ENCODE measurements at regions not wholly inside any gene's neighbourhood (a gene's known extent, or its start where the extent isn't known, plus 50 kb on each side); places are given as distances from the start of the nearest gene placed in this dataset.

GRCh38 chr2:116769514-116769913, 1045.0 kb upstream of the DDX18 start:
- Histone ChIP-seq H3K9me3 (ENCODE audit: control insufficient read depth, insufficient read depth, low read depth, low read length) (no peaks in the 10 kb centered on the region), H3K79me2 (ENCODE audit: control insufficient read depth, insufficient read depth, low read length) (no peaks in the 10 kb centered on the region), H3K4me2 (ENCODE audit: extremely low read depth, insufficient read depth, low read length) (no peak overlapping the region), H2AFZ (ENCODE audit: low read length) (no peak overlapping the region), H3K9ac (ENCODE audit: insufficient read depth, low read length) (no peak overlapping the region), H4K20me1 (ENCODE audit: control insufficient read depth, extremely low read depth, insufficient read depth, low read length) (no peaks in the 10 kb centered on the region), H3K36me3 (ENCODE audit: control insufficient read depth, insufficient read depth, low read length) (no peaks in the 10 kb centered on the region), H3K27ac (ENCODE audit: insufficient read depth, low read length) (no peak overlapping the region), H3K4me1 (ENCODE audit: control insufficient read depth, extremely low read depth, insufficient read depth, low read length) (no peaks in the 10 kb centered on the region), H3K4me3 (replicated peaks in 1 of 4; ENCODE audit: control extremely low read depth in 1 of 4, insufficient read depth in 1 of 4, low read depth in 3 of 4, low read length in 4 of 4) (no peak overlapping the region), H3K27me3 (ENCODE audit: control insufficient read depth, insufficient read depth, low read length) (no peaks in the 10 kb centered on the region)
- TF ChIP-seq EZH2 (IDR thresholded peaks at IDR 0.05; ENCODE audit: low read length, missing control alignments), result no peak
- TF ChIP-seq, protein P1, sequence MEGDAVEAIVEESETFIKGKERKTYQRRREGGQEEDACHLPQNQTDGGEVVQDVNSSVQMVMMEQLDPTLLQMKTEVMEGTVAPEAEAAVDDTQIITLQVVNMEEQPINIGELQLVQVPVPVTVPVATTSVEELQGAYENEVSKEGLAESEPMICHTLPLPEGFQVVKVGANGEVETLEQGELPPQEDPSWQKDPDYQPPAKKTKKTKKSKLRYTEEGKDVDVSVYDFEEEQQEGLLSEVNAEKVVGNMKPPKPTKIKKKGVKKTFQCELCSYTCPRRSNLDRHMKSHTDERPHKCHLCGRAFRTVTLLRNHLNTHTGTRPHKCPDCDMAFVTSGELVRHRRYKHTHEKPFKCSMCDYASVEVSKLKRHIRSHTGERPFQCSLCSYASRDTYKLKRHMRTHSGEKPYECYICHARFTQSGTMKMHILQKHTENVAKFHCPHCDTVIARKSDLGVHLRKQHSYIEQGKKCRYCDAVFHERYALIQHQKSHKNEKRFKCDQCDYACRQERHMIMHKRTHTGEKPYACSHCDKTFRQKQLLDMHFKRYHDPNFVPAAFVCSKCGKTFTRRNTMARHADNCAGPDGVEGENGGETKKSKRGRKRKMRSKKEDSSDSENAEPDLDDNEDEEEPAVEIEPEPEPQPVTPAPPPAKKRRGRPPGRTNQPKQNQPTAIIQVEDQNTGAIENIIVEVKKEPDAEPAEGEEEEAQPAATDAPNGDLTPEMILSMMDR (conservative IDR thresholded peaks at IDR 0.05 in 1 of 2, IDR thresholded peaks at IDR 0.05 in 1 of 2; ENCODE audit: low read depth in 1 of 2, low read length in 2 of 2), result no peak
- no peak for DNase-seq (ENCODE audit: low read depth in 2 of 2)

- no peaks in the 10 kb centered on the region for H3K27me3 ChIP-seq (ENCODE audit: control insufficient read depth, insufficient read depth, low read length)
- no peaks in the 10 kb centered on the region for H3K79me2 ChIP-seq (ENCODE audit: control insufficient read depth, insufficient read depth, low read length)
- H3K9ac ChIP-seq (ENCODE audit: insufficient read depth, low read length), result no peak overlapping the region
- H3K9me3 ChIP-seq (ENCODE audit: control insufficient read depth, insufficient read depth, low read depth, low read length), result no peaks in the 10 kb centered on the region
- H2AFZ ChIP-seq (ENCODE audit: low read length), result no peak overlapping the region
- no peak overlapping the region for H3K4me3 ChIP-seq (replicated peaks in 1 of 4; ENCODE audit: control extremely low read depth in 1 of 4, insufficient read depth in 1 of 4, low read depth in 3 of 4, low read length in 4 of 4)
- no peaks in the 10 kb centered on the region for H4K20me1 ChIP-seq (ENCODE audit: control insufficient read depth, extremely low read depth, insufficient read depth, low read length)
- H3K4me2 ChIP-seq (ENCODE audit: extremely low read depth, insufficient read depth, low read length), result no peak overlapping the region
- no peaks in the 10 kb centered on the region for H3K4me1 ChIP-seq (ENCODE audit: control insufficient read depth, extremely low read depth, insufficient read depth, low read length)
- no peak for DNase-seq (ENCODE audit: low read depth in 2 of 2)
- no peak overlapping the region for H3K27ac ChIP-seq (ENCODE audit: insufficient read depth, low read length)
- H3K36me3 ChIP-seq (ENCODE audit: control insufficient read depth, insufficient read depth, low read length), result no peaks in the 10 kb centered on the region
- TF ChIP-seq, protein P1 (conservative IDR thresholded peaks at IDR 0.05 in 1 of 2, IDR thresholded peaks at IDR 0.05 in 1 of 2; ENCODE audit: low read depth in 1 of 2, low read length in 2 of 2), result no peak
- TF ChIP-seq EZH2 (IDR thresholded peaks at IDR 0.05; ENCODE audit: low read length, missing control alignments), result no peak
Observed at GRCh38 chr2:116776556-116776955, 1037.9 kb upstream of the DDX18 start.

- no peak overlapping the region for H3K27ac ChIP-seq (ENCODE audit: insufficient read depth, low read length)
- no peaks in the 10 kb centered on the region for H3K36me3 ChIP-seq (ENCODE audit: control insufficient read depth, insufficient read depth, low read length)
- H3K27me3 ChIP-seq (ENCODE audit: control insufficient read depth, insufficient read depth, low read length), result no peaks in the 10 kb centered on the region
- no peaks in the 10 kb centered on the region for H3K79me2 ChIP-seq (ENCODE audit: control insufficient read depth, insufficient read depth, low read length)
- H3K4me2 ChIP-seq (ENCODE audit: extremely low read depth, insufficient read depth, low read length), result no peak overlapping the region
- TF ChIP-seq, protein P1 (conservative IDR thresholded peaks at IDR 0.05 in 1 of 2, IDR thresholded peaks at IDR 0.05 in 1 of 2; ENCODE audit: low read depth in 1 of 2, low read length in 2 of 2), result no peak
- TF ChIP-seq EZH2 (IDR thresholded peaks at IDR 0.05; ENCODE audit: low read length, missing control alignments), result no peak
- no peaks in the 10 kb centered on the region for H3K4me1 ChIP-seq (ENCODE audit: control insufficient read depth, extremely low read depth, insufficient read depth, low read length)
- no peak overlapping the region for H3K9ac ChIP-seq (ENCODE audit: insufficient read depth, low read length)
- H3K9me3 ChIP-seq (ENCODE audit: control insufficient read depth, insufficient read depth, low read depth, low read length), result no peaks in the 10 kb centered on the region
- no peak overlapping the region for H2AFZ ChIP-seq (ENCODE audit: low read length)
- no peak for DNase-seq (ENCODE audit: low read depth in 2 of 2)
- no peak overlapping the region for H3K4me3 ChIP-seq (replicated peaks in 1 of 4; ENCODE audit: control extremely low read depth in 1 of 4, insufficient read depth in 1 of 4, low read depth in 3 of 4, low read length in 4 of 4)
- H4K20me1 ChIP-seq (ENCODE audit: control insufficient read depth, extremely low read depth, insufficient read depth, low read length), result no peaks in the 10 kb centered on the region
Observed at GRCh38 chr2:116787848-116788247, 1026.6 kb upstream of the DDX18 start.

All from fibroblast of lung (primary cell).